Stomach smooth muscle (tissue), 2 donors: ENCODE measurements at regions not wholly inside any gene's neighbourhood (a gene's known extent, or its start where the extent isn't known, plus 50 kb on each side); places are given as distances from the start of the nearest gene placed in this dataset.

Experiments
- H3K27ac ChIP-seq: one replicate; pipeline ENCODE4 v1.7.0; 2013; ENCODE audit warnings: mild to moderate bottlenecking, low read length, inconsistent platforms
- H3K27me3 ChIP-seq, 2 donors: one replicate each; pipeline ENCODE4 v1.7.0; 2013; ENCODE audit warnings: low read length in 2 of 2; ENCODE audit not compliant: insufficient read depth in 2 of 2, control insufficient read depth in 1 of 2
- H3K36me3 ChIP-seq, 2 donors: one replicate each; pipeline ENCODE4 v1.7.0; 2013; ENCODE audit warnings: low read length in 2 of 2; ENCODE audit not compliant: control insufficient read depth in 2 of 2, insufficient read depth in 2 of 2
- H3K4me1 ChIP-seq: one replicate; pipeline ENCODE4 v1.7.0; 2013; ENCODE audit warnings: low read length; ENCODE audit not compliant: control insufficient read depth, insufficient read depth
- H3K4me3 ChIP-seq, 2 donors: one replicate each; pipeline ENCODE4 v1.7.0; 2013; ENCODE audit warnings: low read length in 2 of 2
- H3K9ac ChIP-seq, 2 donors: one replicate each; pipeline ENCODE4 v1.7.0; 2013; ENCODE audit warnings: low read length in 2 of 2, mild to moderate bottlenecking in 1 of 2
- H3K9me3 ChIP-seq, 2 donors: one replicate each; pipeline ENCODE4 v1.7.0; 2013; ENCODE audit warnings: low read length in 2 of 2; ENCODE audit not compliant: control insufficient read depth in 2 of 2
- donor health status: healthy.
- donor health status: Pancreatic carcinoma.

DNA sequence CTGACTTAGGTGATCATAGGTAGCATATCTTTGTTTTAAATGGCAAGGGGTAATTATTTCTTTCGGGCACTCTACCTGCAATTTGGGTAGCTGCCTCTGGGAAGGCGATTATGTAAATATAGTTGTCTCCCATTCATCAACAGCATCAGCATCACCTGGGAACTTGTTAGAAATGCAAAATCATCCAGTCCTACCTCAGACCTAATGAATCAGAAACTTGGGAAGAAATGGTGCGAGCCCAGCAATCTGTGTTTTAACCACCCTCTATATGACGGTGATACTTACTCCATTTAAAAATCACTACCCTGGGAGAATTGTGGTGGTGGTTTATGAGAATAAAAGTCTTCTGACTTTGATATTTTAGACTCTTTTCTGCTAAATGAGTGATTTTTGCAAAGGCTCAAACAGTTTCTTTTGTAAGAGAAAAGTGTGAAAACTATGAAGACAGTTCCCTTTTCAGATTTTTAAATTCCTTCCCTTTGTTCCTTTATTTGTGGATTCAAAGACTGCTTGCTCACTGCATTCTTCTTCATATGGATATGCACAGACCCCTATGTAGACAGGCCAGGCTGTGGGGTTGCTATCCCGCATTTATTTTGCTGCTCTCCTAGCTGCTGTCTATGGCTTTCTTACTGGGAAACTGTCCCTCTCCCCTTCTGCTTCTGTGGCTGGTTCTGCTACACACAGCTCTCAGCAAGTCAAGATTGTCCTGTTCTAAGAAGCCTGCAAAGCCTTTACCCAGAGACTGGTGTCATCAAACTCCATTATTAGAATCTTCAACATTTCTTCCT, 365.3 kb downstream of the RNF144B start:
- no peaks in the 10 kb centered on the region for H3K4me1 ChIP-seq

DNA sequence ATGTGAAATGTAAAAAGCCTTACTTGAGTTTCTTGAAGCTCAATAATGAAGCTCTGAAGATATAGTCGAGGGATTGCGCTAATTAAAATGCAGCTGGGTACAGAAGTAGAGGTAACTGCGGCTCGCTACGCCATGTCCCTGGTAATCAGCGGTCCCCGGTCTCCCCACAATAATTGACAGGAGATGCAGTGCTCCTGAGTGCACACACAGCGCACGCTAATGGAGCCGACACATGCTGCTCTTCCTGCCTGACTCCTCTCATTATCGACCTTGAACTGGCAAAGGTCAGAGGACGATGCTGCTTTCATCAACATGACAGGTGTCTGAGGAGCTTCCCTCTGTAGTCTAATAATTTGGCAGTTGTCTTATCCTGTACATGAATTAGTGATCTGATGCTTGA, 365.9 kb downstream of the RNF144B start:
- no peaks in the 10 kb centered on the region for H3K9me3 ChIP-seq
- no peaks in the 10 kb centered on the region for H3K4me1 ChIP-seq
- no peaks in the 10 kb centered on the region for H3K36me3 ChIP-seq
- H3K27me3 ChIP-seq = no peaks in the 10 kb centered on the region
- H3K4me3 ChIP-seq = no peak overlapping the region
- no peak overlapping the region for H3K9ac ChIP-seq
- H3K27ac ChIP-seq = no peak overlapping the region

More for the DNA sequence above, 365.3 kb downstream of the RNF144B start:
- Histone ChIP-seq H3K27ac (no peak overlapping the region), H3K4me3 (no peak overlapping the region), H3K36me3 (no peaks in the 10 kb centered on the region), H3K9me3 (no peaks in the 10 kb centered on the region), H3K27me3 (no peaks in the 10 kb centered on the region), H3K9ac (no peak overlapping the region)

DNA sequence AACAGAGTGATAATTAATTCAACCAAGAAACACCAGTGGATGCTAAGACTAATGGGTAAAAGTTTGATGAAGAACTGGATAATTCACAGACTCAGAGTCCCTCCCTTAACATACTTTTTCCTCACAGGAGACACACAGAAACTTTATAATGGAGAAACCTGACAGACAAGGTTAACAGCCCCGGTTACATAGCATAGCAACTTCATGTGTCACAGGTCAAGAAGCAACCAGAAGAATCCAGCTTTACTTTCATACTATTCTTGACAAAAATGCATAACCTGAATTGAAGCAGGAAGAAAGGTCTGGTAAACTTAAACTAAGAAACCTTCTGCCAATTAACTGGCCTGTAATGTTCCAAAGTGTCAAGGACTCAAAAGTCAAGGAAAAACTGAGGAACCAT, 375.9 kb downstream of the RNF144B start:
- no peaks in the 10 kb centered on the region for H3K4me1 ChIP-seq
- H3K9me3 ChIP-seq = no peaks in the 10 kb centered on the region
- no peaks in the 10 kb centered on the region for H3K27me3 ChIP-seq
- H3K4me3 ChIP-seq = no peak overlapping the region
- H3K9ac ChIP-seq = no peak overlapping the region
- H3K27ac ChIP-seq = no peak overlapping the region
- H3K36me3 ChIP-seq = no peaks in the 10 kb centered on the region

DNA sequence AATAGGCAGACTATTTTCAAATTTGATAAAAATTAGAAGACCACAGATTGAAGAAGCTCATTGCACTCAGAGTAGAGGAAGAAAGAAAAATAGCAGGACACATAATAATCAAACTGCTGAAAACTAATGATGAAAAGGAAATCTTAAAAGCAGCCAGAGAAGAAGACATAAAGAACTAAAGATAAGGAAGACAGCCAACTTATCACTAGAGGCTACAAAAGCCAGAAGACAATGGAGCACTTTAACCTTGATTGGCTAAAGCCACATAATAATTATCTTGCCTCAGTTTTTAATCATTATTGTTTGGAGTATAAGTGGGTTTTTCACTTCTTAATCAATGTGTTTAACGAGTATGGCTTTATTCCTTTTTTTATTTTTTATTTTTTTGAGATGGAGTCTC, 397.6 kb downstream of the RNF144B start:
- Histone ChIP-seq H3K4me1 (no peaks in the 10 kb centered on the region), H3K27me3 (no peaks in the 10 kb centered on the region), H3K36me3 (no peaks in the 10 kb centered on the region), H3K9ac (no peak overlapping the region), H3K4me3 (no peak overlapping the region), H3K9me3 (no peaks in the 10 kb centered on the region), H3K27ac (no peak overlapping the region)

DNA sequence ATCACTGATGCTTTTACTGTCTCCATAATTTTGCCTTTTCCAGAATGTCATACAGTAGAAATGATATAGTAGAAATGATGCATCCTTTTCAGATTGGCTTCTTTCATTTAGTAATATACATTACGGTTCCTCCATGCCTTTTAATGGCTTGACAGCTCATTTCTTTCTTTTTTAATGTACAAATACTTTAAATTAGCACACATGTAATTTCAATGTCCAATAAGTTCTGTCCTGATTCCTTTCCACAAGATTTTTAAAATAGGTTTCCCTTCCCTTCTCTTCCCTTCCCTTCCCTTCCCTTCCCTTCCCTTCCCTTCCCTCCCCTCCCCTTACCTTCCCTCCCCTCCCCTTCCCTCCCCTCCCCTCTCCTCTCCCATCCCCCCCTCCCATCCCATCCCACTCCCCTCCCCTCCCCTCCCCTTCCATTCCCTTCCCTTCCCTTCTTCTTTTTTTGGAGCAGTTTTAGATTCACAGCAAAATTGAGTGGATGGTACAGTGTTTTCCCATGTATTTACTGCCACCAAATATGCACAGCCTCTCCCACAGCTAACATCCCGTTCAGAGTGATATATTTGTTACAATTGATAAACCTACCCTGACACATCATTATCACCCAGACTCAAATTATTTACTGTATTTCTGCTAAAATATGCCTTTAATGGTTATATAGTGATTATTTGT, 398.8 kb downstream of the RNF144B start:
- Histone ChIP-seq H3K9me3 (no peaks in the 10 kb centered on the region), H3K36me3 (no peaks in the 10 kb centered on the region), H3K27ac (no peak overlapping the region), H3K4me1 (no peaks in the 10 kb centered on the region), H3K4me3 (no peak overlapping the region), H3K9ac (no peak overlapping the region), H3K27me3 (no peaks in the 10 kb centered on the region)

DNA sequence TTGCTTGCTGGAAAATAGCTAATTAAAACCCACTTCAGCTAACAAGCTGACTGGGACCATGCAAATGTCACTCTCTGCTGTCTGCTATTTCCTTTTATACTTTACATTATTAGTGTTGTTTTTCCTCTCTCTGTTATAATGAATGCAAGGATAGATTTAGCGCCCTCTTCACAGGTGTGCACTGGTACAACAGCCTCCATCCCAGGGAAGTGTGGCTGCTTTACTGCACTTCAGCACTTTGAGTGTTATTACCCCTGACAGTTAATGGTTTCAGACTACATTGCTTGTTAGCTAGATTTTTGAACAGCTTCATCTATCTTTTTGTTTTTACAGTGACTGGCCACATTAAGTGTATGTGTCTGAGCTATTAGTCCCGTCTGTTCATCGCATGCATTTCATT, 405.7 kb downstream of the RNF144B start:
- H3K9me3 ChIP-seq = no peaks in the 10 kb centered on the region
- no peaks in the 10 kb centered on the region for H3K27me3 ChIP-seq
- no peaks in the 10 kb centered on the region for H3K36me3 ChIP-seq
- no peak overlapping the region for H3K27ac ChIP-seq
- no peaks in the 10 kb centered on the region for H3K4me1 ChIP-seq
- no peak overlapping the region for H3K9ac ChIP-seq
- H3K4me3 ChIP-seq = no peak overlapping the region

DNA sequence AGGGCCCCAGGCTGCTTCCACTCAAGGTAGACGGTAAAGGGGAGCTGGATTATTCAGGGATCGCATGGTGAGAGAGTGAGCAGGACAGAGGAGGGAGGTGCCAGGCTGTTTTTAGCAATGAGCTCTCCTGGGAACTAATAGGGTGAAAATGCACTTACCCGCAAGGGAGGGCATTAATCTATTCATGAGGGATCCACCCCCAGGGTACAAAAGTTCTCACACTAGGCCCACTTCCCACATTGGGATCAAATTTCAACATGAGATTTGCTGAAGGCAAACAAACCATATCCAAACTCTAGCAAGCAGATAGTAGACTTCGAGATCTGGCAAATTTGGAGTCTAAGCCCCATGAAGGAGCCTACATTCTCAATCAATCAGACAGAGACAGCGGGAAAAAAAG, 408.6 kb downstream of the RNF144B start:
- Histone ChIP-seq H3K36me3 (no peaks in the 10 kb centered on the region), H3K9me3 (no peaks in the 10 kb centered on the region), H3K27me3 (no peaks in the 10 kb centered on the region), H3K9ac (no peak overlapping the region), H3K27ac (no peak overlapping the region), H3K4me1 (no peaks in the 10 kb centered on the region), H3K4me3 (no peak overlapping the region)

DNA sequence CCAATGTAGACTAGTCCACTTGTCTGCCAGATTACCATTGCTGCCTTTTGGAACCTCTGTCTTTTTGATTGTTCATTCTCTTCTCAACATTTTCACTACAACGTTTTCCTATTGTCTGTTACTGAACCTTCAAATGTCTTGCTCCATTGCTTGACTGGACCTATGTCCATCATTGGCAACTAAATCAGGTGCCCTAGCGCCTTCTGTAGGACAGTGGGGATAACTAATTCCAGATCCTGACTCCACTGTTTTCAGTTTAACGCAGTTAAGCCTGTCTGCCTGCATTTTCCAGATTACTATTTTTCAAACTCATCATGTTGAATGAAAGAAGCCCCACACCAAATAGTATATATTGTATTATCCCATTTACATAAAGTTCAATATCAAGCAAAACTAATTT, 433.6 kb downstream of the RNF144B start:
- H3K36me3 ChIP-seq = no peaks in the 10 kb centered on the region
- H3K9ac ChIP-seq = no peak overlapping the region
- no peak overlapping the region for H3K27ac ChIP-seq
- H3K27me3 ChIP-seq = no peaks in the 10 kb centered on the region
- H3K4me1 ChIP-seq = no peaks in the 10 kb centered on the region
- H3K4me3 ChIP-seq = no peak overlapping the region
- peaks cover 5 to 7% of the 10 kb centered on the region in 2 donors for H3K9me3 ChIP-seq

DNA sequence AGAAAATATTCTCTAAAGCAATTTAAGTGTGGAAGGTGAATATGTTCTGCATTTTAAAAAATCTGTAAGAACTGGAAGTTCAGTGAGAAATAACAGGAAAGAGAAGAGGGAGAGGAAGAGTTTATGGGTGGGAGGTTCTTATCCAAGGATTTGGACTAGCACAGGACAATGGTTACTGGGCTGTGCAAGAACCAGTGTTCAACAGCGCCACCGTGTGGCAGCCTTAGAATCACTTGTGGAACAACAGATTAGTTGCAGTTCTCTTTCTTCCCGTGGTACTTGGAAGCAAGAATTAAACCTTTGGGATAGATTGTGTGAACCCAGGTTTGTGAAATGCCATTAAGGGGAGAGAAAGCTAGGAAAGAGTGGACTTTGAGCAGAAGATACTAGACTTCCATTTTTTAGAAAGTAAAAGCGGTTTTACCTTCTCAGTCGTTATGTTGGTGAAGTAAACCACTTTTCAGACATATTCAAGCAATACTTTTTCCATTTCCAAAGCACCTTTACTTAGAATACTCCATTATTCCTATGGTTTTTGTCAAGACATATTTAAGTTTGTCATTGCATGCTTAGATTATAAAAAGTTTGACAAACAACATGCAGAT, 436.7 kb downstream of the RNF144B start:
- Histone ChIP-seq H3K4me1 (no peaks in the 10 kb centered on the region), H3K27me3 (no peaks in the 10 kb centered on the region), H3K36me3 (no peaks in the 10 kb centered on the region), H3K4me3 (no peak overlapping the region), H3K9me3 (peaks cover 6 to 7% of the 10 kb centered on the region in 2 donors), H3K9ac (no peak overlapping the region), H3K27ac (no peak overlapping the region)

DNA sequence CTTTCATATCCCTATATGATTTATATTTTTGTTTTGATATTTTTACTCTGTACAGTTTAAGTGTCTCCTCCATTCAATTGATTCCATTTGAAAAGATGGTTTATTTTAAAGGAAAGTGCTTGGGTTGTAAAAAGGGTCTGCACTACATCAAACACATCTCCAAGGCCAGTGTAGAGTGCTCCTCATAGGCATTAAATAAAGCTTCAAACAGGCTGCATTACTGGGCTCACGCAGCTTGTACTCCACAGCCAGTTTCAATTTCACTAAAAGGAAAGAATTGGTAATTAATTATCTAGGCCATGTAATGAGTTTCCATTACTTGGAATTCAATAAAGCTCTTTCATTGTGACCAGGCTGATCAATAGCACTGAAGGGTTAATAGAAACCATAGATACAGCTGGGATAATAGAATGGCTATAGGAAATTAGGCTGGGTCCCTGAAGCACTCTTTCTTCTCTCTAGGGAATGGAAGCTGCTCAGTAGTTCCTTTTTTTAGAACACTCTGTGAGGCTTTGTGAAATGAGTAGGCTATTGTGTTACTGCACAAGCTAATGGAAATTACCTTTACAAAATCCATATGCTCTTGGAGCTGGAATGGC, 442.2 kb downstream of the RNF144B start:
- no peak overlapping the region for H3K27ac ChIP-seq
- H3K27me3 ChIP-seq = no peaks in the 10 kb centered on the region
- no peaks in the 10 kb centered on the region for H3K4me1 ChIP-seq
- no peak overlapping the region for H3K4me3 ChIP-seq
- peaks cover 0 to 1% of the 10 kb centered on the region in 2 donors for H3K9me3 ChIP-seq
- H3K36me3 ChIP-seq = no peaks in the 10 kb centered on the region
- no peak overlapping the region for H3K9ac ChIP-seq
